Midbrain (tissue), 1 donor: ENCODE measurements at regions not wholly inside any gene's neighbourhood (a gene's known extent, or its start where the extent isn't known, plus 50 kb on each side); places are given as distances from the start of the nearest gene placed in this dataset.
"Not testable (repeated sequence)": the region's sequence is repeated elsewhere in the genome, so short reads cannot be mapped to it uniquely, and the experiment has no call there.

Experiments used
- DNase-seq: peaks from one replicate; lab custom pipeline; 2025; lab: John Stamatoyannopoulos, UW

DNA sequence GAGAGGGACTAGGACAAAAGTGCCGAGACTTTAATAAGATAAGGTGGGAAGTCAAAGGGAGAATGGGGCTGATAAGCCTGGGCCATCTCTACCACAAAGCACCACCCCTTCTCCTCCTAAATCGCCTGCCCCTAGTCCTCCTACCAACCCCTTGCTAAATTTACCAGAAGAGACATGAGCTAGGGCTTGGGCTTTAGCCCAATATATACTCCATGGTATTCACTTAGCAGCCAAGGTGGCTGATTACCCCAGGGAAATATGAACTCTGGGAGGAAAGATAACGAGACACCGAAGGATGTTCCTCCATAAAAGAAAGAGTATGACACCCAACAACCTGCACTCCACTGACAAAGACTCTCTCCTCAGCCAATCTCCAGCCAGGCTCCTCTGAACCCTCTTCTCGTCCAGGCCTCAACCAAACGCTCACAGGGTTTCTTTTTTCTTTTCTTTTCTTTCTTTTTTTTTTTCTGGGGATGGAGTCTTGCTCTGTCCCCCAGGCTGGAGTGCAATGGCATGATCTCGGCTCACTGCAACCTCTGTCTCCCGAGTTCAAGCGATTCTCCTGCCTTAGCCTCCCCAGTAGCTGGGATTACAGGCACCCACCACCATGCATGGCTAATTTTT lies 610.2 kb downstream of the UQCRFS1 start:
- no peak for DNase-seq

DNA sequence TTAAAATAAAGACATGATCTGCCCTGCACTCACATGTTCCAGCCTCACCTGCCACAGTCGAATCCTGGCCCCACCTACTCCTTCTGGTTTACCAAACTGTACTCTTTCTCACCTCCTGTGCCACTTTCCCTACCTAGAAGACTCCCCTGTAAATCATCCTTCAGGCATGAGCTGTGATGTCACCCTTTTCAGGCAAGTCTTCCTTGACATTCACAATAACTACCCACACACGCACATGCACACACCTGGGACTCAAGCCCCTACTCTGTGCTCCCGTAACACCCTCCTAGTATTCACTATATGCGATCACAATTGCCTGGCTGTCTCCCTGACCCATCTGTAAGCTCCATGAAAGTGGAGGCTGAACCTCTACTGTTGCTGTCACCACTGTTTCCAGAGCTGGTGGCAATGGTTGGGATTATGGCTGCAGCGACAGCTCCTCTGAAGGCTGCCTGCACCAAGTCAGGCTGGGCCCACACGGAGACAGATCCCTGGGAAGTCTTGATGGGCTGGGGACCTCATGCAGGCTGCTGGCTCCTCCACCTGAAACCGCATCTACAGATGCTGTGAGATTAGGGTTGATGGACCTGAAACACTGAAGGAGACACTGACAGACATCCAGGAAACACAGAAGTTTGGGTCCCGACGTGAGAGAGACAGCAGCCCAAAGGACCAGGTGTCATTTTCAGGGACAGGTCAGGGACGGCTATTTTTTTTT lies 611.1 kb downstream of the UQCRFS1 start:
- no peak for DNase-seq

- no peak for DNase-seq
Observed at GRCh38 chr19:28598861-28599260, 614.1 kb downstream of the UQCRFS1 start.

DNA sequence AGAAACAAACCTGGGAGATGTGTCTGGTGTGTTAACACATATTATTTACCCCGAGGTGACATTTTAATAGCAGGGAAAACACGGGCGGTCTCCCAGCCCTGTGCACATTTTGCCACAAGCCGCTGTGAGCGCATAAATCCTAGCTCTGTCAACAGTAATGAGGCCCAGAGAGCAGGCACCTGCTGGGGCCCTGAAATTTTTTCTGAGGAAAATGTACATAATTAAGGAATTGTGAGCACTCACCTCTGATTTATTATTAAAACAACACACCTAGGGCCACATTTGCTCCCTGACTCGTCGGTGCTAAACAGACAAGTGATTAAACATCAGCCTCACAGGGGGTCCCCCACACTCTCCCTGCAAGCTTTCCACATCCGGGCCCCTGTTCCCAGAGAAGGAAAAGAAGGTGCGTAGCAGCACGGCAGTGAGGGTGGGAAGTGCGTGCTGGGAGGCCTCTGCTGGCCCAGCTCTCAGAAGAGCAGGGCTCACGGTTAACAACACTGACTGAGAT lies 616.3 kb downstream of the UQCRFS1 start:
- DNase-seq: no peak

- DNase-seq: no peak
Observed at GRCh38 chr19:28595722-28596480, 617.0 kb downstream of the UQCRFS1 start.

DNA sequence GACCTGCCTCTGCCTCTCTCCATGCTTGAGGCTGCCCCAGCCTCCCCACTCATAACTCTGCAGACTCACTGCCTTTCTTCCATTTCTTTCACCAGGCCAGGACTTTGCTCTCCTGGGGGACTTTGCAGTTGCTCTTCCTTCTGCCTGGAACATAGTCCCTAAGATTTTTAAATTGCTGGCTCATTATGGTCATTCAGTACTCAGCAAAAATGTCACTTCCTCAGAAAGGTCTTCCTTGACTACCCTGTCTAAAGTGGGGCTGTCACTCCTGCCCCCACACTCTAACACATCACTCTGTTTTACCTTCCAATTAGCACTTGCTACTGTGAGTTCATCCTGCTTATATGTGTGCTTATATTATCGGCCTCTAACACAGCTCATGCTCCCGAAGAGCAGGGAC lies 618.2 kb downstream of the UQCRFS1 start:
- DNase-seq: no peak

- DNase-seq: not testable (repeated sequence)
Observed at GRCh38 chr19:28589991-28590411, 623.0 kb downstream of the UQCRFS1 start.

DNA sequence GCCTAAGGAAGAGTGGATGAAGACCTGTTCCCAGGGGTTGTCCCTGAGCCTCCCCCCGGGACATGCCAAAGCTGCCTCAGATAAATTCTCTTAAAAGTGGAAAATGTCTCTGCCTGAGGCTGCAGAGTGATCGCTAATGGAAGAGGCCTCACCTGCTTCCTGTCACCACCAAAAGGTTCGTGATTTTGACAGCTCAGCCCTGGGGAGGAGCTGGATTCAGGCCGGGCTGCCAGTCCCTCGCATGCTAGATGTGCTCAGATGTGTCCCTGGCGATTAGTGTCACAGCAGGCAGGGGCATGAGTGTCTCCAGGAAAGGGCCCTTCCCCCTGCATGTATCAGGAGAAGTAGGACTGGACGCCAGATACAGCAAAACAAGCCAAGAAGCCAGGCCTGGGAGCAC lies 626.5 kb downstream of the UQCRFS1 start:
- no peak for DNase-seq

DNA sequence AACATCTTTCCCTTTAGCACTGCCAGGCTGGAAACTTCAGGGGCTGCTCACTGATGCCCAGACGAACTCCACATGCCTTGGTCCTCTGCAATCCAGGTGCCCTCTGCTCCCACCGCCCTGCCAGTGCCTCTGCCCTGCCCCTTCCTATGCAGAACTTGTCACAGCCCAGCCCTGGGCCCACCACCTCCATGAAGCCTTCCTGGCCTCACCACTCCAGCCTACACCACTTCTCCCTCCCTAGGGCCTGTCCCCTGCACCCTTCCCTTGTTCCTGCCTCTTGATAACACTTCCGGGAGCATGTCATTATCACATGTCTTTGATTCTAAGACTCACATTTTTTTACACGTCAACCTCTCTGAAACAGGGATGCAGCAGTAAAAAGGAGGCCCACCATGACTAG lies 627.2 kb downstream of the UQCRFS1 start:
- DNase-seq: no peak

GRCh38 chr19:28583713-28584112 lies 629.2 kb downstream of the UQCRFS1 start:
- DNase-seq: no peak

- no peak for DNase-seq
Observed at GRCh38 chr19:28583242-28583641, 629.7 kb downstream of the UQCRFS1 start.

DNA sequence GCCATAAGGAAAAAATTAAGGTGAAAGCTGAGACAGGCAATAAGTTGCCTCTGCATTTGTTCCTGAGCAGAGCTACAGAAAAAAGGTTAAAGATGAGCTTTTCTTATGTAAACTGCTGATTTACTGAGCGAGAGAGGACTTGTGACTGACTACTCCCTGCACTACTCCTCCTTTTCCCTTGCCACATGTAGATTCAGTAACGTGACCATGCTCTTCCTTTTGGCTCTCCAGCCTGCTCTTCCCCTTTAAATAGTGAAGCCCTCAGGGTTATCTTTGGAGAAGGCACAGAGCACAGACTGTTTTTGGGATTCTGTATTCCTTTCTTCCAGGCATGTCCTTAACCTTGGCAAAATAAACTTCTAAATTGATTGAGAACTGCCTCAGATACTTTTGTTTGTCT lies 630.2 kb downstream of the UQCRFS1 start:
- no peak for DNase-seq

GRCh38 chr19:28582344-28582743 lies 630.6 kb downstream of the UQCRFS1 start:
- DNase-seq: no peak

- DNase-seq: no peak
Observed at GRCh38 chr19:28581468-28581770, 631.5 kb downstream of the UQCRFS1 start.

- no peak for DNase-seq
Observed at GRCh38 chr19:28578786-28579505, 634.0 kb downstream of the UQCRFS1 start.

DNA sequence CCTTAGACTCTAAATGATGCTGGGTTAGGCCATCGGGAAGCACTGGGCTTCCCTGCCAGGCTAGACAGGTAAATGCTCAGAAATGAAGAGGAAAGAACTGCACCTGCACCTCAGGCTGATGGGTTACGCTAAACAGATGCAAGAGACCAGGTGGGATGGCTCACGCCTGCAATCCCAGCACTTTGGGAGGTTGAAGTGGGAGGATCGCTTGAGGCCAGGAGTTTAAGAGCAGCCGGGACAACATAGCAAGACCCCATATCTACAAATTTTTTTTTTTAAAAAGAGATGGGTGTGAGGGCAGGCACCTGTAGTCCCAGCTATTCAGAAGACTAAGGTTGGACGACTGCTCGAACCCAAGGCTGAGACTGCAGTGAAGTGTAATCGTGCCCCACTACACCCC lies 634.7 kb downstream of the UQCRFS1 start:
- no peak for DNase-seq

DNA sequence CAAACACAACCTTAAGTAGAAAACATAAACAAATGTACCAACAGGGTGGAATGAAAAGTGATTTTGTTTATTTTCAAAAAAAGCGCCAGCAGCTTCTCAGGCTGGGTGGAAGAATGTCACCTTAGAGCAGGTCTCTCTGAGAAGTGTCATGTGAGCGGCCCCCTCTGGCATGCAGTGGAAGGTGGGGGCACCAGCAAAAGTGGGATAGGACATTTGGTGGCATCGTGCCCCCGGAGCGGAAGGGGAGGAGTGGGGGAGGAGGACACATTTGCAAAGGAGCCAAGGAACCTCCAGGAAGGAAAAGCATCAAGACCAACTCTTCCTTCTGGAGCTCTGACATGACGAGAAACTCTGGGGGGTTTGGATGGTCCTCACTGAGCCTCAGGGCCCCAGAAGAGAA lies 635.3 kb downstream of the UQCRFS1 start:
- DNase-seq: no peak

GRCh38 chr19:28577233-28577632 lies 635.7 kb downstream of the UQCRFS1 start:
- DNase-seq: no peak

- no peak for DNase-seq
Observed at GRCh38 chr19:28575816-28576215, 637.1 kb downstream of the UQCRFS1 start.

DNA sequence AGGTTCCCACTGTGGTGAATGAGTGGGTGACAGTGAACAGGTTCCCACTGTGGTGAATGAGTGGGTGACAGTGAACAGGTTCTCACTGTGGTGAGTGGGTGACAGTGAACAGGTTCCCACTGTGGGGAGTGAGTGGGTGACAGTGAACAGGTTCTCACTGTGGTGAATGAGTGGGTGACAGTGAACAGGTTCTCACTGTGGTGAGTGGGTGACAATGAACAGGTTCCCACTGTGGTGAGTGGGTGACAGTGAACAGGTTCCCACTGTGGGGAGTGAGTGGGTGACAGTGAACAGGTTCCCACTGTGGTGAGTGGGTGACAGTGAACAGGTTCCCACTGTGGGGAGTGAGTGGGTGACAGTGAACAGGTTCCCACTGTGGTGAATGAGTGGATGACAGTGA lies 637.6 kb downstream of the UQCRFS1 start:
- DNase-seq: not testable (repeated sequence)

DNA sequence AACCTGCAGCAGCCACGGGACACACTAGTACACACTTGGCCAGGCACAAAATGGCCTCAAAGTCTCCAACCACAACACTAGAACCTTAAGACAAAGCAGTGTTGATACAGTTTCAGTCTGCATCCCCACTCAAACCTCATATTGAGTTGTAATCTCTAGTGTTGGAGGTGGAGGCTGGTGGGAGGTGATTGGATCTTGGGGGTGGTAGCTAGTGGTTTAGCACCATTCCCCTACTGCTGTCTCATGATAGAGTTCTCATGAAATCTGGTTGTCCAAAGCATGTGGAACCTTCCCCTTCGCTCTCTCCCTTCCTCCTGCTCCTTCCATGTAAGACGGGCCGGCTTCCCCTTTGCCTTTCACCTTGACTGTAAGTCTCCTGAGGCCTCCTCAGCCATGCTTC lies 638.7 kb downstream of the UQCRFS1 start:
- no peak for DNase-seq
